ENCODE measurements at regions not wholly inside any gene's neighbourhood (a gene's known extent, or its start where the extent isn't known, plus 50 kb on each side); places are given as distances from the start of the nearest gene placed in this dataset.

DNA sequence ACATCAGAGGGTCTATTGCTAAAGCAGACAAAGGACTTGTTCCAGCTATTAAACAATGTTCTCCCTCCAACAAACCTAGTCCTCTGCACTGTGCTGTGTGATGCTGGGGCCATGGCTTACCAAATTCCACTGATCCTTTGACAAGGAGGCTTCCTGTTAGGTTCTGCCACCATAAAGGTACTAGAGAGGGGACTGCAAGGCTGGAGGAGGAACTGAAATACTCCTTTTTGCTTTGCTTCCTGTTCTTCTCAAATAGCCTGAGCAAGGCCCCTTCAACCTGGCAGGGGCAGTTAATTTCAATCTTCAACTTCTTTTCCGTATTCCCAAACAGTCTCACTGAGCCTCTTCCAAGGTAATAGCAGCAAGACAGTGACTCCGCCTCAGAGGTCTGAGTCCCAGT is 286.4 kb upstream of the IRAK1BP1 start:
- no peak overlapping the region for H3K27ac ChIP-seq (ENCODE audit: extremely low read length, insufficient read depth, low read length)
- DNase-seq (ENCODE audit: low spot score) (no peak), ATAC-seq (no peak), FAIRE-seq (no peak)
- WGBS (ENCODE audit: low lambda C conversion rate) = 3% methylated on average over 2 of the region's 2 CpGs
- CTCF ChIA-PET (ENCODE audit: low intra/inter-chr PET ratio, low total read pairs) = no interaction called here
- no peaks in the 10 kb centered on the region for H3K79me2 ChIP-seq (ENCODE audit: insufficient read depth, low read length)
- no peak overlapping the region for H3K4me3 ChIP-seq (replicated peaks in 1 of 3; ENCODE audit: insufficient read depth in 1 of 3, low read depth in 2 of 3, low read length in 3 of 3)
- BruUV-seq (replicated peaks) = no TSS peak
- no peaks in the 10 kb centered on the region for H3K27me3 ChIP-seq (ENCODE audit: control insufficient read depth in 1 of 2, insufficient read depth in 2 of 2, low read length in 2 of 2)
- no peaks in the 10 kb centered on the region for H3K9me3 ChIP-seq (ENCODE audit: low read length)
- no peak overlapping the region for H3K9ac ChIP-seq (ENCODE audit: insufficient read depth, low read depth, low read length)
- no peaks in the 10 kb centered on the region for H3K36me3 ChIP-seq (replicated peaks in 1 of 2; ENCODE audit: control insufficient read depth in 1 of 2, insufficient read depth in 2 of 2, low read length in 2 of 2)
- intact Hi-C loops (cut with micrococcal nuclease; ENCODE audit: unreplicated experiment) (no loop called here), in situ Hi-C loops (cut with HindIII; ENCODE audit: extremely low pct_ligation_motif_present, low pct_unique_long_range_greater_than_20kb) (no loop called here)
- POLR2A ChIA-PET = no interaction called here
- H4K20me1 ChIP-seq (ENCODE audit: insufficient read depth, low read length) = no peaks in the 10 kb centered on the region
- H3K4me1 ChIP-seq (ENCODE audit: insufficient read depth, low read length) = peaks cover 8% of the 10 kb centered on the region
- TF ChIP-seq, protein P1, sequence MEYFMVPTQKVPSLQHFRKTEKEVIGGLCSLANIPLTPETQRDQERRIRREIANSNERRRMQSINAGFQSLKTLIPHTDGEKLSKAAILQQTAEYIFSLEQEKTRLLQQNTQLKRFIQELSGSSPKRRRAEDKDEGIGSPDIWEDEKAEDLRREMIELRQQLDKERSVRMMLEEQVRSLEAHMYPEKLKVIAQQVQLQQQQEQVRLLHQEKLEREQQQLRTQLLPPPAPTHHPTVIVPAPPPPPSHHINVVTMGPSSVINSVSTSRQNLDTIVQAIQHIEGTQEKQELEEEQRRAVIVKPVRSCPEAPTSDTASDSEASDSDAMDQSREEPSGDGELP (IDR thresholded peaks at IDR 0.05; ENCODE audit: borderline replicate concordance, low read depth) = no peak
- TF ChIP-seq ZNF10 (CRISPR knock-in tag; IDR thresholded peaks at IDR 0.05; ENCODE audit: borderline replicate concordance, low read depth) (no peak), ZSCAN21 (CRISPR knock-in tag; IDR thresholded peaks at IDR 0.05; ENCODE audit: borderline replicate concordance) (no peak), RAD51 (IDR thresholded peaks at IDR 0.05; ENCODE audit: borderline replicate concordance) (no peak), MED1 (CRISPR knock-in tag; IDR thresholded peaks at IDR 0.05) (no peak), ZNF644 (CRISPR knock-in tag; IDR thresholded peaks at IDR 0.05; ENCODE audit: low read depth) (no peak), ZNF430 (CRISPR knock-in tag; IDR thresholded peaks at IDR 0.05) (no peak)
- TF ChIP-seq, protein P2, sequence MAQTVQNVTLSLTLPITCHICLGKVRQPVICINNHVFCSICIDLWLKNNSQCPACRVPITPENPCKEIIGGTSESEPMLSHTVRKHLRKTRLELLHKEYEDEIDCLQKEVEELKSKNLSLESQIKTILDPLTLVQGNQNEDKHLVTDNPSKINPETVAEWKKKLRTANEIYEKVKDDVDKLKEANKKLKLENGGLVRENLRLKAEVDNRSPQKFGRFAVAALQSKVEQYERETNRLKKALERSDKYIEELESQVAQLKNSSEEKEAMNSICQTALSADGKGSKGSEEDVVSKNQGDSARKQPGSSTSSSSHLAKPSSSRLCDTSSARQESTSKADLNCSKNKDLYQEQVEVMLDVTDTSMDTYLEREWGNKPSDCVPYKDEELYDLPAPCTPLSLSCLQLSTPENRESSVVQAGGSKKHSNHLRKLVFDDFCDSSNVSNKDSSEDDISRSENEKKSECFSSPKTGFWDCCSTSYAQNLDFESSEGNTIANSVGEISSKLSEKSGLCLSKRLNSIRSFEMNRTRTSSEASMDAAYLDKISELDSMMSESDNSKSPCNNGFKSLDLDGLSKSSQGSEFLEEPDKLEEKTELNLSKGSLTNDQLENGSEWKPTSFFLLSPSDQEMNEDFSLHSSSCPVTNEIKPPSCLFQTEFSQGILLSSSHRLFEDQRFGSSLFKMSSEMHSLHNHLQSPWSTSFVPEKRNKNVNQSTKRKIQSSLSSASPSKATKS (CRISPR knock-in tag; IDR thresholded peaks at IDR 0.05) = no peak
- no peak overlapping the region for H3K4me2 ChIP-seq (ENCODE audit: low read depth, low read length)
- H2AFZ ChIP-seq (ENCODE audit: low read length) = no peak overlapping the region
